AG04450 (cell line): ENCODE measurements at regions not wholly inside any gene's neighbourhood (a gene's known extent, or its start where the extent isn't known, plus 50 kb on each side); places are given as distances from the start of the nearest gene placed in this dataset.

Experiments used
- CTCF ChIA-PET: fragments of 300-600, 350-600 bp; formaldehyde crosslinking; extraction: SDS; loops from one replicate; lab custom pipeline; 2022; ENCODE audit warnings: antibody characterized with exemption, inconsistent platforms; lab: Charles Lee
- POLR2A ChIA-PET: fragments of 350-600 bp; formaldehyde crosslinking; extraction: SDS; loops from one replicate; lab custom pipeline; 2021; ENCODE audit warnings: antibody characterized with exemption, inconsistent platforms; lab: Yijun Ruan, JAX
- DNase-seq: peaks from one replicate; pipeline ENCODE4 v3.0.0-alpha.2; 2011; ENCODE audit warnings: low read depth, low spot score
- H3K27ac ChIP-seq: one replicate; pipeline ENCODE4 v1.5.1; 2012; ENCODE audit warnings: low read depth, low read length, control low read depth
- H3K27me3 ChIP-seq: one replicate; pipeline ENCODE4 v1.6.0; 2012; ENCODE audit warnings: low read length; ENCODE audit not compliant: control insufficient read depth, insufficient read depth
- H3K4me3 ChIP-seq: 2 replicates; pipeline ENCODE4 v1.5.1; 2011; ENCODE audit warnings: mild to moderate bottlenecking, low read depth, low read length, control low read depth
- H3K9me3 ChIP-seq: 2 replicates; pipeline ENCODE4 v1.5.1; 2012; ENCODE audit warnings: low read length; ENCODE audit not compliant: control insufficient read depth, insufficient read depth
- TF ChIP-seq, protein P1 (sequence below): IDR thresholded peaks from 2 replicates; pipeline ENCODE4 v1.5.1; 2011; ENCODE audit warnings: low read depth, low read length, control low read depth, inconsistent platforms

GRCh38 chr14:66420251-66421006 is 65.7 kb upstream of the CCDC196 start:
- ChIA-PET CTCF (no interaction called here), POLR2A (no interaction called here)

GRCh38 chr14:66421990-66422946 is 63.9 kb upstream of the CCDC196 start:
- CTCF ChIA-PET = no interaction called here
- Histone ChIP-seq H3K9me3 (no peaks in the 10 kb centered on the region), H3K27ac (no peak overlapping the region), H3K27me3 (no peaks in the 10 kb centered on the region), H3K4me3 (no peak overlapping the region)
- DNase-seq = no peak
- POLR2A ChIA-PET = no interaction called here
- TF ChIP-seq, protein P1, sequence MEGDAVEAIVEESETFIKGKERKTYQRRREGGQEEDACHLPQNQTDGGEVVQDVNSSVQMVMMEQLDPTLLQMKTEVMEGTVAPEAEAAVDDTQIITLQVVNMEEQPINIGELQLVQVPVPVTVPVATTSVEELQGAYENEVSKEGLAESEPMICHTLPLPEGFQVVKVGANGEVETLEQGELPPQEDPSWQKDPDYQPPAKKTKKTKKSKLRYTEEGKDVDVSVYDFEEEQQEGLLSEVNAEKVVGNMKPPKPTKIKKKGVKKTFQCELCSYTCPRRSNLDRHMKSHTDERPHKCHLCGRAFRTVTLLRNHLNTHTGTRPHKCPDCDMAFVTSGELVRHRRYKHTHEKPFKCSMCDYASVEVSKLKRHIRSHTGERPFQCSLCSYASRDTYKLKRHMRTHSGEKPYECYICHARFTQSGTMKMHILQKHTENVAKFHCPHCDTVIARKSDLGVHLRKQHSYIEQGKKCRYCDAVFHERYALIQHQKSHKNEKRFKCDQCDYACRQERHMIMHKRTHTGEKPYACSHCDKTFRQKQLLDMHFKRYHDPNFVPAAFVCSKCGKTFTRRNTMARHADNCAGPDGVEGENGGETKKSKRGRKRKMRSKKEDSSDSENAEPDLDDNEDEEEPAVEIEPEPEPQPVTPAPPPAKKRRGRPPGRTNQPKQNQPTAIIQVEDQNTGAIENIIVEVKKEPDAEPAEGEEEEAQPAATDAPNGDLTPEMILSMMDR = no peak

More at GRCh38 chr14:66420251-66421006, 65.7 kb upstream of the CCDC196 start:
- TF ChIP-seq, protein P1 = no peak
- Histone ChIP-seq H3K9me3 (no peaks in the 10 kb centered on the region), H3K27ac (no peak overlapping the region), H3K4me3 (no peak overlapping the region), H3K27me3 (no peaks in the 10 kb centered on the region)
- DNase-seq = no peak

- ChIA-PET CTCF (no interaction called here), POLR2A (no interaction called here)
- DNase-seq = no peak
These were observed 60.8 kb upstream of the CCDC196 start for GRCh38 chr14:66425402-66425801.

DNA sequence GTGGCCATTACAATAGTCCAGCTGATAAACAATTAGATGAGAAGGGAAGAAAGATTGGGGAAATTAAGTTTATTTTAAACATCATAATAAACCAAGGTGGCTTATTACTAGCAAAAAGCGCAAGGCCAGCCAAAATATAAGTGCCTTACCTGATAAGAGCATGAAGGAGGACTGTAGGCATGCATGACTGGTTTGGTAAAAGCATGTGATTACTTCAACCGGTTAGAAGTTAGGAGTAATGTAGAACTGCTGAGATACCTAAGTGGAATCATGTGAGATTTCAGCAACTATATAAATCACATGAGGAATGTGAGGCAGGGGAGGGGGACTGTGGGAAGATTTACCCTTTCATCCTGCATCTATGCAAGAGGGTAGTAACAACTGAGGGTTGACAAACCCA is 59.7 kb upstream of the CCDC196 start:
- Histone ChIP-seq H3K27ac (no peak overlapping the region), H3K4me3 (no peak overlapping the region), H3K9me3 (no peaks in the 10 kb centered on the region), H3K27me3 (no peaks in the 10 kb centered on the region)
- ChIA-PET CTCF (no interaction called here), POLR2A (no interaction called here)
- TF ChIP-seq, protein P1 = no peak
- no peak for DNase-seq

More at GRCh38 chr14:66425402-66425801, 60.8 kb upstream of the CCDC196 start:
- TF ChIP-seq, protein P1 = no peak
- Histone ChIP-seq H3K27me3 (no peaks in the 10 kb centered on the region), H3K9me3 (no peaks in the 10 kb centered on the region), H3K4me3 (no peak overlapping the region), H3K27ac (no peak overlapping the region)
